GM23338 (cell line): ENCODE measurements at regions not wholly inside any gene's neighbourhood (a gene's known extent, or its start where the extent isn't known, plus 50 kb on each side); places are given as distances from the start of the nearest gene placed in this dataset.
"Not testable (repeated sequence)": the region's sequence is repeated elsewhere in the genome, so short reads cannot be mapped to it uniquely, and the experiment has no call there.

Source experiments
- CREB1 ChIP-seq: fragments of 250-450 bp; sonication (Bioruptor Pico); IDR thresholded peaks from 2 replicates; pipeline ENCODE4 v1.5.0; 2020; ENCODE audit warnings: low read depth, mild to moderate bottlenecking, moderate library complexity
- CTCF ChIP-seq, 2 experiments: fragments of 200-600 bp in 1 of 2; sonication (generic) in 1 of 2; conservative IDR thresholded peaks; 2 replicates each; pipeline versions ENCODE4 v1.5.1 to v1.6.1; 2016 to 2017; ENCODE audit warnings: antibody characterized with exemption in 2 of 2, low read depth in 2 of 2, mild to moderate bottlenecking in 2 of 2, moderate library complexity in 1 of 2
- ETS1 ChIP-seq: IDR thresholded peaks from 2 replicates; pipeline ENCODE4 v1.6.1; 2016; ENCODE audit warnings: antibody characterized with exemption
- EZH2 ChIP-seq: fragments of 200-600 bp; sonication (generic); IDR thresholded peaks from one replicate; pipeline ENCODE4 v1.8.0; 2017; ENCODE audit warnings: antibody characterized with exemption, mild to moderate bottlenecking, low read depth; ENCODE audit not compliant: unreplicated experiment
- EZH2phosphoT487 ChIP-seq: fragments of 200-600 bp; sonication (generic); IDR thresholded peaks from one replicate; pipeline ENCODE4 v1.8.1; 2018; ENCODE audit warnings: antibody characterized with exemption; ENCODE audit not compliant: unreplicated experiment
- JUNB ChIP-seq: IDR thresholded peaks from one replicate; pipeline ENCODE4 v1.6.1; 2016; ENCODE audit warnings: antibody characterized with exemption; ENCODE audit not compliant: unreplicated experiment
- POLR2AphosphoS5 ChIP-seq: IDR thresholded peaks from 2 replicates; pipeline ENCODE4 v1.6.1; 2016; ENCODE audit warnings: antibody characterized with exemption, low read depth

- not testable (repeated sequence) for TF ChIP-seq CTCF (conservative IDR thresholded peaks at IDR 0.05; ENCODE audit: low read depth in 2 of 2); EZH2; ETS1; JUNB; POLR2AphosphoS5; CREB1 (CRISPR knock-in tag); EZH2phosphoT487
These were observed 159.9 kb upstream of the ZNF648 start for GRCh38 chr1:182221367-182221766.
